GM18508 (cell line): ENCODE measurements at regions not wholly inside any gene's neighbourhood (a gene's known extent, or its start where the extent isn't known, plus 50 kb on each side); places are given as distances from the start of the nearest gene placed in this dataset.
A peak's percentile ranks its signal among the peaks of the same experiment; 100 is the strongest.

Experiments
- ATAC-seq: cut with Tn5 transposase; IDR thresholded peaks from one replicate; pipeline ENCODE4 v1.9.1; 2021; ENCODE audit warnings: moderate number of reproducible peaks; ENCODE audit not compliant: insufficient read depth, unreplicated experiment

DNA sequence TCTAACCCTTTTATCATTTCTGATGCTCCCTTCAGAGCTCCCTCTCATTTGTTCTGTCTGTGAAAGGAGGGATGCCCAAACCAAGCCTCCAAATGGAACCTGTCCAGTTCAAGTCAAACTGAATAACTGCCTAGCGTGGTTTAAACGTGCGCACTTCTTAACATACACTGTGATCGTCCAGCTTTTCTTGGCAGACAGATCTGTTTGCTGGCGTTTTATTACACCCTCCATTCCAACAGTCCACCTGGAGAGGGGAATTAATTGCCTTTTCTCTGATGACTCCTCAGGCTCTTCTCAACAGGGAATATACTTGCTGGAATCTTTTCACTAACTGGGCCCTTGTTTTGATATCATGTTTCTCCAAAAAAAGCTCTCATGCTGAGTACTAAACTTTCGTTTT is 379.2 kb upstream of the POU3F3 start:
- ATAC-seq: no peak

DNA sequence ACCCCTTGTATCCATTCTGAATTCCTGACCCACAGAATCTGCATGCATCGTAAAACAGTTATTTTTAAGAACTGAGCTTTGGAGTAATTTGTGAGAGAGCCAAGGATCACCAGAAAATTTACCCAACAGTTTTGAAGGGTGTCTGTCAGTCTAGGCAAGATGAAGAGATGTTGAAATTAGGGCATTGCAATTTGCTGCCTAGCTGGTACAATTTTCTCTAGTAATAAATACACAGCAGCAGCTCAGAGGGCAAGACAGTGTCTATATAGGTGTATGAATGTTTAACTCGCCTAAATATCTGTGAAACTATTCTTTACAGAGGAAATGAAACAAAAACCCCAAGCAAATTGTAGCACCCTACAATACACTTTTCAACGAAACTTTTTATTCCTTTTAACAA is 377.8 kb upstream of the POU3F3 start:
- no peak for ATAC-seq

DNA sequence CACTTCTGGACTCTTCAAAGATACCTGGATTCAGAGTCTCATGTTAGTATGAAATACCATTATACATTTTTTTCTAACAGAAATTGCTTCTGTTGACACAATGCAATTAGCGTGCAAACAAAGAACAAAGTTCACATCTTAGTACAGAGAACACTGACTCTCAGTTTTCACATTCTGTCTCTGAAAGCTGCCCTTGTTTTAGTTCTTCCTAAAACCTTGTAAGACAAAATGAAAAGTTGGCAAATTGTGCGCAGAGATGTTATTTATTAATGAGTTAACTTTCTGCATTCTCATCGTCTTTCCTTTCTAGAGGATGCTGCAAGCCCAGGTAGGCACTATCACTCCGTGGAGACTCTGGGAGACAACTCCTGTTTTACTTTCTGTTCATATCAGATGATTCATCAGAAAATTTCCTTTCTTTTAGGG is 377.3 kb upstream of the POU3F3 start:
- no peak for ATAC-seq

DNA sequence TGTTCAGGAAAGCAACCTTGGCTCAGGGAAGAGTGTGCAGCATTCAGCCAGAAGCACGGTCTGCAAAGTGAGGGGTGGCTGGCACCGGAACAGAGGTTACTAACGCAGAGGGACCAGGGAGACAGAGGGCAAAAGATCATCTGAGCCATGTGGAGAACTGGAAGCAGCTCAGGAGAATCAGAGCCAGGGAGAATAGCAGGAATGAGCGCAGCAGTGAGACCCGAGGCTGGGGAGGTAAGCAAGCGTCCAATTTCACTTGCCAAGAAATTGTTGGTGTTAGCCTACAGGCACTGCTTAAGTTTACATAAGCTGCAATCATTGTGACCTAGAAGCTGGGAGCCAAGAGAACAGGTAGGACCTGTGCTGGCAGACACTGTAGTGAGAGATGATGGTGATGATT is 372.6 kb upstream of the POU3F3 start:
- no peak for ATAC-seq

DNA sequence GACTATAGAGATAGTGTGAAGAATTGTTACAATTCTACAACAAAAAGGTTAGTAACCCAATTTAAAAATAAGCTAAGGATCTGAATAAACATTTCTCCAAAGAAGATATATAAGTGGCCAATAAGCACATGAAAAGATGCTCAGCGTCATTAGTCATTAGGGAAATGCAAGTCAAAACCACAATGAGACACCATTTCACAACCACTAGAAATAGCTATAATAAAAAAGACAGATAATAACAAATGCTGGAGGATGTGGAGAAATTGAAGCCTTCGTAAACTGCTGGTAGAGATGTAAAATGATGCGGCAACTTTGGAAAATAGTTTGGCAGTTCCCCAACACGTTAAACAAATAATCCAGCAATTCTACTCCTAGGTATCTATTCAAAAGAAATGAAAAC is 366.5 kb upstream of the POU3F3 start:
- ATAC-seq: no peak

DNA sequence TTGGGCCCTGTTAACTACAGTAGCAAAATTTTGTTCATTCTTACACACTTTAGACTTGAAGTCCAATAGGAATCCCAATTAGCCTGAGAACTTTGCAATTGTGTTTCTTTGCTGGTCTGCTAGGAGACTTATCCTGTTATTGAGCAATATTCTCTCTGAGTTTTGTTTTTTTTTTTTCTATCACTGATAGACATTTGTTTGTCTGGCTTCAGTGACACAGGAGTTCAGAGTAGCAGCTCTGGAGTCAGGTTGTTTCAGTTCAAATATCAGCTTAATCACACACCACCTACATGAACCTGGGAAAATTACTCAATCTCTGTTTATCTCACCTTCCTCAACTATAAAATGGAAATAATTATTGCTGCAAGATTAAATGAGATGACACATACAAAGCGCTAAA is 360.2 kb upstream of the POU3F3 start:
- no peak for ATAC-seq

DNA sequence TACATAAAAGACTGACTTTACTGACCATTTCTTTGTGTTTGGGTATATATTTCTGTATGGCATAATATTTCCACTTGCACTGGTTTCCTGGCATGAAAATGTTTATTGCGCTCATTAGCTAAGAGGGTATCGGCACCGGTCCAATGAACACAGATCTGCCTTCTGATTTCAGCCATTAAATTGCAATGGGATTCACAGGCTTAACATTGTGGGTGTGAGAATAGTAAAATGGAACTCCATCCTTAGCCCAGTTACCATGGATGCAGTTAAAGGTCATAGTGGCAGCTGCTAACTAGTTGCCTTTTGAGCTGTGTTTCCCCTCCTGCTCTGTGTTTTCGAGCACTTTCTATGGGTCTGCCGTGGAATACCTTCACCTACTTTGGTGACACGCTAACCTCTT is 352.6 kb upstream of the POU3F3 start:
- no peak for ATAC-seq

DNA sequence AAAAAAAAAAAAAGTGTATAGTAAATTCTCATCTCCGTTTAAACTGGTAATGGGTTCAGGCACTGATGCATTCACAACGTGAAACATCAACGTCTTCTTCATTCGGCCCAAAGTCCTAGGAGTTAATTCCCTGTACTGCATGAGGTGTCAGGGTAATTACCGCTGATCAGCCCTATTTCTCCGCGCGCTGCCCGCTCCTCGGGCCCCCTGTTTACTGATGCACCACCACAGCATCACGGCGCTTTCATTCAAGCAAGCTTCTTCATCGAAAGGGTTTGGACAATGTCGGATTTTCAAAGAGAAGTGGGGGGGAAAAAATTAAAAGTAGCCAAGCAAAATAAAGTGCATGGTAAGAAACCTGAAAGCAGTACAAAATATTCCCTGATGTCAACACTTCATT is 352.0 kb upstream of the POU3F3 start:
- no peak for ATAC-seq

DNA sequence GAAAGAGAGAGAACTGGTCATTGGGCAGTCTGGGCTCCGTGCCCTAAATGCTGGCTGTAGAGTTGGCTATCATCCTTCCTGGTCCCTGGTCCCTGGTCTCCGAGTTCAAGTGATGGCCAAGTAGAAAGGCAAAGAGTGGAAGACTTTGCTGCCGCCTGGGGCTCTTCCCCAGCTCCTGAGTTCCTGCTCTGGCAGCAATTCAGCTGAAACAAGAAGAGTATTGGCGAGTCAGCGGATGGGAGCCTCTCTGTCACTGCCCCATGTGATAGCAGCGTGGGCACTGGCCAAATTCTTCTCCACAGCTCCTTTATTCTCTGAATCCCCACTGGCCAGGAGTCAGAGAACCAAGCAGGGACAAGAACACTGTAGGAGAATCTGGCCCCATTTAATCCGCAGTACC is 351.0 kb upstream of the POU3F3 start:
- no peak for ATAC-seq

DNA sequence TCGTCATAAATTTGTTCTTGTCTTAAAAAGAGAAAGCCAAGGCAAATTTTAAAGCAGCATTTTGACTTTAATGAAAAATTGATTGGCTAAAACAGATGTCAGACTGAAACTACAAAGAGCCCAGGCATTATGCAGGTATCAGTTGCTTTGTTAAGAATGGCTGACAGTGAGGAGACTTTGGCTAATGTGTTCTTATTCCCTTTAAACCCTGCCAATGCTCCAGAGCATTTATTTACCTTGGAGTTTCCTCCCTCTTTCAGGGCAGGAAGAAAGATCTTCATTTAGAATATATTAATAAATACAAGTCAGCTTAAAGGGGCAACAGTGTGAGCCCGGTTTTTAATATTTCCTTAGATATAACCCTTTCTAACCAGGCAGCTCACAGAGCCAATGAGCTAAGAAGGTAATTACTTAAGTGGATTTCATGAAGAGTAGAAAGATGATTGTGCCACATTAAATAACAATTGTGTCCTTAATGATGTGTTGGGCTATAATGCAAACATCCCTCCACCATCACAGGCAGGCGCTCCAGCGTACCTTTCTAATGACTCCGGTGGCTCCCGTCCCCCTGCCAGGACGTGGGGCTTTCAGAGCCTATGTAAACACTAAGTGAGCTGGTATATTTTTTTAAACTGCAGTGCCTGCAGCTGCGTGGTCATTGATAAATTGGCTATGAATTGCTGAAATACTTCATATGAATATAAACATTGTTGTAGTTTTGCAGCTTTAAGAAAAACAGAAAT is 349.4 kb upstream of the POU3F3 start:
- ATAC-seq: no peak

DNA sequence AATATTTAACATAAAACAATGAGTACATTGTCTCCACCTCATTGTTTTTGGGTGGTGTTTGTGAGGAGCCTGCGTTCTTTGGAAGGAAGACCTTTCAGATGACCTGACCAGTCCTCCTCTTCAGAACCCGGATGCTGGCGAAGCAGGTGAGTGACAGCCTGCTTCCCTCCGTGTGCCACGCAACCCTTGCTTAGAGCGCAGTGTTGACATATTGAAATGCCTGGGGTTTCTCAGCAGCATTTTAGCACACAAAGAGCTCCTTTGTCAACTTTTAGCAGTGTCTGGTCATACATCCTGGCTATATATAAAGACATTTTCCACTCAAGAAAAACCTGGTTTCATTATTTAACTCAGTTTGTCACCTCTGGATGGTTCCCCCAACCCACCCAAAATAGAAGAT is 335.7 kb upstream of the POU3F3 start:
- no peak for ATAC-seq

DNA sequence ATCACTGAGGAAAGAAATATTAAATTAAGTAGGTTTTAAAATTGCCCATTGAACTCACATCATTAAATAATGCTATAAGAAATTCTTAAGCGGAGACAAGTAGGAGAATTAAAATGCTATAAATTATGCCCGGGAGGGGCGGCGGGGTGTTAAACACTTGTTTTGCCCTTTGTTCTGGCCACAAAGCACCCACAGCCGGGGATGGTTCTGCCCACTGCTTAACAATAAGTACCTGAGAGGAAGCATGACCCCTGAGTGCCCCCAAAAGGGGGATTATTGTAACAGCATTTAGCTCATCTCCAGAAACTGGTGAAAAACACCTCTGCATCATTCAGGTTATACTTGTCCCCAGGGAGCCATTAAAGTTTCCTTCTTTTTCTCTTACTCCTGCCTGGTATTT is 332.7 kb upstream of the POU3F3 start:
- no peak for ATAC-seq

DNA sequence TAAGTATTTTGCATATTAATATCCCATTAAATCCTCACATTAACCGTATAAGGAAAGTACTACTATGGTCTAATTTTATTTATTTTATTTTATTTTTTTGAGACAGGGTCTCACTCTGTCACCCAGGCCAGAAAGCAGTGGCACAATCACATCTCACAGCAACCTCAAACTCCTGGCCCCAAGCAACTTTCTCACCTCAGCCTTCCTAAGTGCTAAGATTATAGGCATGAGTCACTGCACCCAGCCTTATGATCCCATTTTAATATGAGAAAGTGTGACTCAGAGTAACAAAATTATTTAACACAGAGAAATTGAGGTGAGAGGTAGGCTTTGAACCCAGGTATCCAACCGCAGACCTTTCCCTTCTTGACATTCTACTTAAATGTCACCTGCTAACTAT is 330.0 kb upstream of the POU3F3 start:
- ATAC-seq: no peak

DNA sequence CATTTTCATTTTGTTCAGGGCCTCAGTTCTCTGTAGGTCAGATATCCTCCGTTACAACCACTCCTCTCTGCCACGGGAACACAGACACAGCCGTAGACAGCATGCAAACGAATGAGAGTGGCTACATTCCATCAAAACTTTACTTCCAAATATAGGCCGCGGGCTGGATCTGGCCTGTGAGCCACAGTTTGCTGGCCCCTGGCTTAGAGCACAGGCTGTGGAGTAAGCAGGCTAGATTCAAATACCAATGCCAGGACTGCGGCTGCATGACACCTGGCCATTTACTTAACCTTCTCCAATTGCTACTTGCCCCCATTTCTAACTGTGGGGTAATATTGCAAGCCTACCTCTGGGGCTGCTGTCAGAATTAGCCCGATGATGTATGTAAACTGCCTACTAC is 325.8 kb upstream of the POU3F3 start:
- ATAC-seq: no peak

DNA sequence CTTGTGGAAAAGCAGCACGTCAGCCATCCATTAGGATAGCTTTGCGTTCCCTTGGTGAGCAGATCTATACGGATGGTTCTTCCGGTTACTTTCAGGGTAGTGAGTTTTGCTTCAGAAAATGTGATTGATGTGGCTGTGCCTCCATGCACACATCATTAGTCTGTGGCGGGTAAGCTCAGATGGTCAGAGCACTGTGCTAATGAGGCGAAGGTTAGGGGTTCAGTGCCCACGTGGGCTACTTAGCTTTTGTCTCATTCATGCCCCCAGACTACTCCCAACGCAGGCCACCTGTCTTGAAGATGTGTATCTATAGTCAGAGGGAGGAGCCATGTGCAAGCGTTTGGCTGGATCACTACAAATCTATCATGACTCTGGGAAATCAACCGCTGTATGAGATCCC is 322.8 kb upstream of the POU3F3 start:
- ATAC-seq: no peak

DNA sequence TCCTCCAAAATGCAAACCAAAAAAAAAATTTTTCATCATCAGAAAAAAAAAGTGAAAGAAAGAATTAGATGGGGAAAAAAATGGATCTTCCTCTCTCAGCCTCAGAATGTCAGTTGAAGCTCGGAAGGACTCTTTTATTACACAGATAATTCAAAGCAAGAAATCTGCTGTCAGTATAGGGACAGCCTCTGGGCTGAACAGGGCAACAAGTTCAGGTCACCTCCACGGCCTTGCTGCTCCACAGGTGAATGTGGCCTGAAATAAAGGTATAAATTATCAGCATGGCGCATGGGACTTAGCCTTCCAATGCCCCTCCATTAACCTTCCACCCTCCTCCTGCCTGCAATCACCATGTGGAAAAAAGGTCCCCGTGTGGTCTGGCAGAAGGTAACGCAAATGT is 316.8 kb upstream of the POU3F3 start:
- ATAC-seq: no peak

DNA sequence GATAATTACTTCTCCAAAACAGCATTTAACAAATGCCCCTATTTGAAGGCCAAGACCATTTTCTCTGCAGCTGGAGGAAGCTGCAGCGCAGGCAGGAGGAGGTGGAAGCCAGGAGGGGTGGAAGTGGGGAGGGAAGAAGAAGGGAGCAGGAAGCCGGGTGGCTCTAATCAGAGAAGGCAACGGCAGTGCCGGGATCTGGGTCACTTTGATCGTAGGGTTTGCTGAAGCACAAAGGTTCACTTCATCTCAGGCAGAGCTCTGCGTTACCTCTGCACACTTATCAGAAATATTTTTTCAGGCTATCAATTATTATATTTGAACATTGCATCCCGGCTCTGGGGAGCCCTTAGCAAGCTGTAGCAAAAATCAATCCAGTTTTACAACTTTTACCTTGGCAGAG is 315.8 kb upstream of the POU3F3 start:
- no peak for ATAC-seq

DNA sequence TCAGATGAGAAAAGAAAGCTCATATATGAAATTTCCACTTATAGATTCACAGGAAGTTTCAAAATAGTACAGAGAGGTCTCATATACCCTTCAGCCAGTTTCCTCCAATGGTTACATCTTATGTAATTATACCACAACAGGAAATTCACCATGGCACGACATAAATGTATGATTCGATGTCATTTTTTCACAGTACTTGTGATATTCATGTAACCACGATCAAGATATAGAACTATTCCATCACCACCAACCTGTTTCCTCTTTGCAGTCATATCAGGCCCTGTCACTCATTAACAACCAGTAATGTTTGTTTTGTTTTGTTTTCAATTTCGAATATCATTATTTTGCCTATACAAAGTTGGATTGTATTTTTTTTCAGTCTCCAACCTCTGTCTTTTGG is 314.3 kb upstream of the POU3F3 start:
- ATAC-seq: peak; percentile 67

DNA sequence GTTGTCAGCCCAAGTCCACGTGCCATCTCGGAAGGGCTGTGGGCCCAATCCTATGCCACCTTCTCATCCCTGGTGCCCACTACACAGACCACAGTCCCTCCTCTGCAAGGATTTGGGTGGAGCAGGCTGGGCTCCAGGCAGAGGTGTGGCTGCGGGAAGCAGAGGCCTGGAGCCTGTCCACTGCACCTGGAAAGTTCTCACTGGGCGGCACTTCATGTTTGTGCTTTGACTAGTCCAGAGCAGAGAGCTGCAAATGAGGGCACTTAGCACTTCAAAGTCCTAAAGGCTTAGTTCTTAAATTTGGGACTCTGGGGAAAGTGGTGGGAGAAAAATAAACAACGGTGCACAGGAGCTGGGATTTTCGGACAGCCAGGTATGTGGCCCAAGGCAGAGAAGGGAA is 308.9 kb upstream of the POU3F3 start:
- ATAC-seq: no peak

DNA sequence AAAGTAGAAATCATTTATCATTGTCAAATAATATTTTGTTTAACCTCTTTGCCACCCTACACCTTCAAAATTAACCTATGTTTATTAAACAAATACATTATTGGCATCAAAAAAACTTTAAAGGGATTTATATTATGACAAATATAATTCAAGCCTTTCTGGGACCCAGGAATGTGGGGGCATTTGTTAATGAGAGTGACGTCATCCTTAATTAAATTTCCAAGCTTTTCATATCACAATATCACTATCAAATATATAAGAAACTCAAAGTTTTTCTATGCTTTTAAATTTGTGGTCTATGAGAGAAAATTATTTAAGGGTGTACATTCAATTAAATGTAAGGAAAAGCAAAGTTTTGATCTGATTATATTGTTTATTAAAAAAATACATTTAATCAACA is 307.4 kb upstream of the POU3F3 start:
- ATAC-seq: no peak

DNA sequence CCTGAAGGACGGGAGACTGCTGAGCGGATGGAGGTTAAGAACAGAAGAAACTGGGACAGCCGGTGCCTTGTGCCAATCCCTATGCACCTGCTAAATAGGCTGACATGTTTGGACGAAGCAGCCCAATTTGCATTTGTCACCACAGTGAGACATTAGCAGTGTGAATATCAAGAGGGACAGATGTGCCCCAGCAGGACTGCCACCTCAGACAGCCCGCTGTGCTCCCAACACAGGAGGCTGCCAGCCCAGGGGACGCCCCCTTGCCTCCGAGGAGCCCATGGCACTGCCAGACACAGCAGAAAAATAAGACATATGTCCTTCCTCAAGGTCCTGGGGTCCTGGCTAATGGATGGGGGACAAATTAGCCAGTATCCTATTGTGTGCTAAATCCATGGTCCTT is 306.7 kb upstream of the POU3F3 start:
- no peak for ATAC-seq

DNA sequence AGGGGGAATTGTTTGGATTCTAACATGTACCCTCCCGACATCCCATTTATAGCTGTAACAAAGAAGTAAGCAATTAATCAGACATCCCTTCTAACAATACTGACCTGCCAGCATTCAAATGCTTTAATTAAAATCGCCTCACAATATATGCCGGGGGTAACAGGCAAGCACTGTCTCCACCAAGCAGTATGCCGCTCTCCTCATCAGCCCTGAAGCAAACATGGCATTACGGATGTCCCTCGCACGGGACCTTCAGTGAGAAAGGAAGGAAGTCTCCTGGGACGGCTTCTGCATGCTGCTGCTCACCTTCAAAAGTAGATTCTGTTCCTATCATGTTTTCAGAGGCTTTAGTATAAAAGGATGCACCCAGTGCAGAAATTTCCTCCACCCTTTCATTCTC is 292.7 kb upstream of the POU3F3 start:
- no peak for ATAC-seq

DNA sequence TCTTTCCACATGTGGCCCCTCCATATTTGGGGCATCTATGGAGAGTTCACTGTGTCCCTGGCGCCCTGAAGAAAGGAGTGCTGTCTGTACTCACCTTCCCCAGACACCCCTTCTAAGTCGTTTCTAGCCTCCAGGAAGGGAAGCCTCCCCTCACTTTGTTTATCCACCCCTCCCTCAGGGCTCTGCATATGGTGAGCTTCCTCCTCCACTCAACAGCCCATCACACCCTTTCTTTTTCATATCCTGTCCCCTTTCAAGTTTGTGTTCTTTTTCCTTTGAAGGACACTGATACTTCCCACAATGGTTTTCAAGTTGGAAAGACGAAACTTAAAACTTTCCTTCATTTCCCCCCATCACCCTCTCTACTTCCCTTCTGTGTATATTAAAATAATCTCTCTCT is 291.4 kb upstream of the POU3F3 start:
- ATAC-seq: no peak
